Fibroblast of mammary gland (primary cell): ENCODE measurements at regions not wholly inside any gene's neighbourhood (a gene's known extent, or its start where the extent isn't known, plus 50 kb on each side); places are given as distances from the start of the nearest gene placed in this dataset.
"Not testable (repeated sequence)": the region's sequence is repeated elsewhere in the genome, so short reads cannot be mapped to it uniquely, and the experiment has no call there.

ENCODE experiments used
- DNase-seq: peaks from one replicate; pipeline ENCODE4 v3.0.0-alpha.2; 2010; ENCODE audit warnings: low read depth
- H3K4me3 ChIP-seq: 2 replicates; pipeline ENCODE4 v1.5.1; 2011; ENCODE audit warnings: low read depth, mild to moderate bottlenecking, low read length, moderate library complexity; ENCODE audit not compliant: control insufficient read depth
- CTCF ChIP-seq: conservative IDR thresholded peaks from 2 replicates; pipeline ENCODE4 v1.5.1; 2011; ENCODE audit warnings: low read depth, low read length, inconsistent platforms; ENCODE audit not compliant: control insufficient read depth, insufficient read depth

GRCh38 chr2:131622874-131623273 lies 95.2 kb downstream of the CCDC74A start:
- not testable (repeated sequence) for DNase-seq, H3K4me3 ChIP-seq

GRCh38 chr2:131626011-131626410 lies 98.3 kb downstream of the CCDC74A start:
- not testable (repeated sequence) for DNase-seq, H3K4me3 ChIP-seq

GRCh38 chr2:131626565-131626964 lies 98.9 kb downstream of the CCDC74A start:
- not testable (repeated sequence) for DNase-seq

GRCh38 chr2:131627777-131628176 lies 100.1 kb downstream of the CCDC74A start:
- H3K4me3 ChIP-seq: not testable (repeated sequence)

More at GRCh38 chr2:131626565-131626964, 98.9 kb downstream of the CCDC74A start:
- H3K4me3 ChIP-seq: not testable (repeated sequence)

GRCh38 chr2:131631648-131632047 lies 104.0 kb downstream of the CCDC74A start:
- DNase-seq, H3K4me3 ChIP-seq: not testable (repeated sequence)

More at GRCh38 chr2:131627777-131628176, 100.1 kb downstream of the CCDC74A start:
- DNase-seq: not testable (repeated sequence)

- not testable (repeated sequence) for H3K4me3 ChIP-seq, DNase-seq
These were observed 105.7 kb downstream of the CCDC74A start for GRCh38 chr2:131633405-131633804.

- H3K4me3 ChIP-seq, DNase-seq: not testable (repeated sequence)
These were observed 106.4 kb downstream of the CCDC74A start for GRCh38 chr2:131633827-131634695.

GRCh38 chr2:131635611-131636010 lies 107.9 kb downstream of the CCDC74A start:
- H3K4me3 ChIP-seq: no peak overlapping the region
- no peak for TF ChIP-seq CTCF
- no peak for DNase-seq

- H3K4me3 ChIP-seq, DNase-seq: not testable (repeated sequence)
These were observed 109.1 kb downstream of the CCDC74A start for GRCh38 chr2:131636704-131637308.

- DNase-seq, H3K4me3 ChIP-seq: not testable (repeated sequence)
These were observed 111.4 kb downstream of the CCDC74A start for GRCh38 chr2:131639001-131639620.

- peak; percentile 54 for DNase-seq
- TF ChIP-seq CTCF: no peak
- no peak overlapping the region for H3K4me3 ChIP-seq
These were observed 113.9 kb downstream of the CCDC74A start for GRCh38 chr2:131641414-131642206.

GRCh38 chr2:131643180-131643579 lies 115.5 kb downstream of the CCDC74A start:
- not testable (repeated sequence) for DNase-seq, H3K4me3 ChIP-seq
